ENCODE measurements at regions not wholly inside any gene's neighbourhood (a gene's known extent, or its start where the extent isn't known, plus 50 kb on each side); places are given as distances from the start of the nearest gene placed in this dataset.

DNA sequence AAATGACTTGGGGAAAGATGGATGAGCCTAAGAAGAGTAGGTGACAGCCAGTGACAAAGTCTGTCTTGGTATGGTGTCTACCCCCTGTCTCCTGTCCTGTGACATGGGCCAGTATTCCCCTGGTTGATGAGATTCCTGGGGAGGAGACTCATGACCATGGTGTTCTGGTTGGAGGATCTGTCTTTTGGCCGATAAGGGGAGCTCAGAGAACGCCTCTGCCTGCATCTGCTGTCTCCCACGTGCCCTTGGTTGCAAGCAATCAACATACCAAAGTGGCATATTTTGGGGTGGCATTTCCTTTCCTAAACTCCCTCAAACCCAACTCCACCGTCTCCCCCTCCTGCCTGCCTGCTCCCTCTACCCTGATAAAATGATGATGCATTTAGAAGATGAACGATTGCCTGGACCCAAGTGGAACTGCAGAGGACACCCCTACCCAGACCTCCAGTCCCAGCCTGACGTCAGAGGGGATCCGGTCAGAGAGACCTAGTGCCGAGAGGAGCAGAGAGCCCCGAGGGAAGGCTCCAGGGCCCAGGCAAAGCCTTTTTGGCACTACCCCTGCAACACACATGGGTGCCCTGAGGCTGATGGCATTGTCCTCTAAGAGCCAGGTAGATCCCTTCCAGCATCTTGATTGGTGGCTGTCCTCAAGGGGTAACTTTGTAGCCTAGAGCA, 88.0 kb upstream of the KCNK12 start:
- DNase-seq, result no peak
- H3K27ac ChIP-seq, result no peak overlapping the region
- intact Hi-C loops (cut with DNase I), result no loop called here
- WGBS (ENCODE audit: insufficient coverage, low coverage, low lambda C conversion rate, missing lambda C conversion rate), result 73% methylated on average over 4 of the region's 9 CpGs
- TF ChIP-seq, protein P1, sequence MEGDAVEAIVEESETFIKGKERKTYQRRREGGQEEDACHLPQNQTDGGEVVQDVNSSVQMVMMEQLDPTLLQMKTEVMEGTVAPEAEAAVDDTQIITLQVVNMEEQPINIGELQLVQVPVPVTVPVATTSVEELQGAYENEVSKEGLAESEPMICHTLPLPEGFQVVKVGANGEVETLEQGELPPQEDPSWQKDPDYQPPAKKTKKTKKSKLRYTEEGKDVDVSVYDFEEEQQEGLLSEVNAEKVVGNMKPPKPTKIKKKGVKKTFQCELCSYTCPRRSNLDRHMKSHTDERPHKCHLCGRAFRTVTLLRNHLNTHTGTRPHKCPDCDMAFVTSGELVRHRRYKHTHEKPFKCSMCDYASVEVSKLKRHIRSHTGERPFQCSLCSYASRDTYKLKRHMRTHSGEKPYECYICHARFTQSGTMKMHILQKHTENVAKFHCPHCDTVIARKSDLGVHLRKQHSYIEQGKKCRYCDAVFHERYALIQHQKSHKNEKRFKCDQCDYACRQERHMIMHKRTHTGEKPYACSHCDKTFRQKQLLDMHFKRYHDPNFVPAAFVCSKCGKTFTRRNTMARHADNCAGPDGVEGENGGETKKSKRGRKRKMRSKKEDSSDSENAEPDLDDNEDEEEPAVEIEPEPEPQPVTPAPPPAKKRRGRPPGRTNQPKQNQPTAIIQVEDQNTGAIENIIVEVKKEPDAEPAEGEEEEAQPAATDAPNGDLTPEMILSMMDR (IDR thresholded peaks at IDR 0.05), result no peak
- no peak for TF ChIP-seq POLR2A (IDR thresholded peaks at IDR 0.05)
- ATAC-seq, result no peak
- no peaks in the 10 kb centered on the region for H3K36me3 ChIP-seq
- no peaks in the 10 kb centered on the region for H3K4me1 ChIP-seq
- no peaks in the 10 kb centered on the region for H3K9me3 ChIP-seq
- no peak overlapping the region for H3K4me3 ChIP-seq
- H3K27me3 ChIP-seq, result no peaks in the 10 kb centered on the region

DNA sequence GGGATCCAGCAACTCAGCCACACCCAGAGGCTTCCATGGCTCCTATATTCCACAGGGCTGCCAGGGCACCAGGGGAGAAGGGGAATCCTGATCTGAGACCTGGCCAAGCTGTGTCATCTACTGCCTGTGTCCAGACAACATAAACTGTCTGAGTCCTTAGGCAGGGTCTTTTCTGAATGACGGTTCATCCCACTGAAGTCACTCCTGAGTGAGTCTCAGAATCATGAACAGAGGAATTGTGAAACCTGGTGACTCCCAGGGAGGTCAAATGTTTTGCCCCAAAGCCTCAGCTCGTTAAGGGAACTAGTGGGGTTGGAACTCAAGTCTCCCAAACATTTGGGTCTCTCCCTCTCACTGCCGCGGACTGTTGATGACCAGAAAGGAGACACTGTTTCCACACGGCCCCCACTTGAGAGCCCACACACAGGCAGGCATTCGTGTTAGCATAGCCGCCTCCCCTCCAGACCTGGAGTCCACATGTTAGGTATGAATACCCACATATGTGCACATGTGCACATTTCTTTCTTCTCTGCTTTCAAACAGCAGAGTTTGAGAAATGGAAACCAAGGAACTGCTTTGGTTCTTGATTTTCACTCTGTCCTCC, 87.2 kb upstream of the KCNK12 start:
- TF ChIP-seq POLR2A (IDR thresholded peaks at IDR 0.05), result no peak
- TF ChIP-seq, protein P1 (IDR thresholded peaks at IDR 0.05), result no peak
- H3K9me3 ChIP-seq, result no peaks in the 10 kb centered on the region
- DNase-seq (no peak), ATAC-seq (no peak)
- no peaks in the 10 kb centered on the region for H3K4me1 ChIP-seq
- intact Hi-C loops (cut with DNase I), result no loop called here
- no peaks in the 10 kb centered on the region for H3K36me3 ChIP-seq
- H3K27ac ChIP-seq, result no peak overlapping the region
- no peaks in the 10 kb centered on the region for H3K27me3 ChIP-seq
- WGBS (ENCODE audit: insufficient coverage, low coverage, low lambda C conversion rate, missing lambda C conversion rate), result no CpG with 5 or more reads among the region's 7 CpGs
- no peak overlapping the region for H3K4me3 ChIP-seq

DNA sequence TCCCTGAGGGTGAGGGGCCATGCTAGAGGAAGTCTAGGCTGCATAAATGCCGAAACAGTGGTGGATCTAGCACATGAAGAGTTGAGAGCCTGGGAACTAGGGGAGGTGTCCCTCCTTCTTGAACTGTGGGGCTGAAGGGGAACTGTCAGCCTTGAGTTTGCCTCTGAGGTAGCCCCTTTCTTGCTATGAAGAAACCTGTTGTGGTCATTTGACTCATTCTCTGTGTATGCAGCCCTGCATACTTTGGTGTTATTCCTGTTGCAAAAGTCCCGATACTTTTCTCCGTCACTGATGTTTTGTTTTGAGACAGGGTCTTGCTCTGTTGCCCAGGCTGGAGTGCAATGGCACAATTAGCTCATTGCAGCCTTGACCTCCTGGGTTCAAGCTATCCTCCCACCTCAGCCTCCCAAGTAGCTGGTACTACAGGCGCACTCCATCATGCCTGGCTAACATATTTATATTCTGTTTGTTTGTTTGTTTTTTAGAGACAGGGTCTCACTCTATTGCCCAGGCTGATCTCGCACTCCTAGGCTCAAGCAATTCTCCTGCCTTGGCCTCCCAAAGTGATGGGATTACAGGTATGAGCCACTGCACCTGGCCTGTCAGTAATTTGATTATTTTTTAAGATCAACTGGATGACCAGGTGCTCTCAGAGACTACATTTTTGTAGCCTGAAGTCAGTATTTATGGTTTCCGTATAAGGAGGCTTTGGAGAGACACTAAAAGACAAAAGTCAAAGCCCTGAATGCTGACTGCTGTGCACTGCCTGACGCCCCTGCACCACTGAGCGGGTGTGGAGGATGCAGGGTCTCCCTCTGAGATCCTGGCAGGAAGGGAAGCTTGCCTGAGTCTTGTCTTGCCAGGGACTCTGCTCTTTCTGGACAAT, 86.2 kb upstream of the KCNK12 start:
- Histone ChIP-seq H3K27ac (no peak overlapping the region), H3K36me3 (no peaks in the 10 kb centered on the region), H3K4me3 (no peak overlapping the region), H3K9me3 (no peaks in the 10 kb centered on the region), H3K4me1 (no peaks in the 10 kb centered on the region), H3K27me3 (no peaks in the 10 kb centered on the region)
- WGBS (ENCODE audit: insufficient coverage, low coverage, low lambda C conversion rate, missing lambda C conversion rate), result 84% methylated on average over 5 of the region's 8 CpGs
- ATAC-seq, result no peak
- TF ChIP-seq, protein P1 (IDR thresholded peaks at IDR 0.05), result no peak
- no peak for TF ChIP-seq POLR2A (IDR thresholded peaks at IDR 0.05)
- no peak for DNase-seq
- intact Hi-C loops (cut with DNase I), result no loop called here

DNA sequence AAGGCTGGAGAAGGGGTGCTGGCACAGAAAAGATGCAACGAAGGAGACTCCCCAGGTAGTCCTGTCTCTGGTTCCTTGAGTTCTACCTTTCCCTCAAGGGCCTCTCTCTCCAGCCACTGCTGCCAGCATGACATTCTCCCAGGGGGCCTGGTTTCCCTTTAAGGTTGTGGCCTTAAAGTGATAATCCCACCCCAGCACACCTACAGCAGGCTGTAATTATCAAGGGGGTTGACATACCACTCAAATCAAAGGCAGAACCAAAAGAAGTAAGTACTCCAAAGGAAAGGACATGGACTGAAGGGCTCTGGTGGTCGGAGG, 84.7 kb upstream of the KCNK12 start:
- TF ChIP-seq, protein P1 (IDR thresholded peaks at IDR 0.05), result no peak
- no peak for TF ChIP-seq POLR2A (IDR thresholded peaks at IDR 0.05)
- DNase-seq (no peak), ATAC-seq (no peak)
- intact Hi-C loops (cut with DNase I), result no loop called here
- H3K4me1 ChIP-seq, result no peaks in the 10 kb centered on the region
- WGBS (ENCODE audit: insufficient coverage, low coverage, low lambda C conversion rate, missing lambda C conversion rate), result 72% methylated on average over 2 of the region's 2 CpGs
- H3K36me3 ChIP-seq, result no peaks in the 10 kb centered on the region
- H3K27me3 ChIP-seq, result no peaks in the 10 kb centered on the region
- H3K9me3 ChIP-seq, result no peaks in the 10 kb centered on the region
- no peak overlapping the region for H3K27ac ChIP-seq
- H3K4me3 ChIP-seq, result no peak overlapping the region

Data from right lobe of liver (tissue), 6 donors.